HG02571 (cell line): ENCODE measurements at regions not wholly inside any gene's neighbourhood (a gene's known extent, or its start where the extent isn't known, plus 50 kb on each side); places are given as distances from the start of the nearest gene placed in this dataset.
"Not testable (repeated sequence)": the region's sequence is repeated elsewhere in the genome, so short reads cannot be mapped to it uniquely, and the experiment has no call there.

Source experiments
- ATAC-seq: cut with Tn5 transposase; IDR thresholded peaks from one replicate; pipeline ENCODE4 v1.9.1; 2021; ENCODE audit warnings: mild to moderate bottlenecking, moderate library complexity; ENCODE audit not compliant: unreplicated experiment

GRCh38 chr6:99668036-99668705 lies 61.5 kb downstream of the PRDM13 start:
- no peak for ATAC-seq

- ATAC-seq = no peak
Measured at GRCh38 chr6:99689916-99690685, 83.5 kb downstream of the PRDM13 start.

- not testable (repeated sequence) for ATAC-seq
Measured at GRCh38 chr6:99702287-99702686, 95.7 kb downstream of the PRDM13 start.

GRCh38 chr6:99709062-99709461 lies 102.4 kb downstream of the PRDM13 start:
- ATAC-seq = no peak

GRCh38 chr6:99711302-99711701 lies 104.7 kb downstream of the PRDM13 start:
- no peak for ATAC-seq

GRCh38 chr6:99711925-99712324 lies 105.3 kb downstream of the PRDM13 start:
- no peak for ATAC-seq

DNA sequence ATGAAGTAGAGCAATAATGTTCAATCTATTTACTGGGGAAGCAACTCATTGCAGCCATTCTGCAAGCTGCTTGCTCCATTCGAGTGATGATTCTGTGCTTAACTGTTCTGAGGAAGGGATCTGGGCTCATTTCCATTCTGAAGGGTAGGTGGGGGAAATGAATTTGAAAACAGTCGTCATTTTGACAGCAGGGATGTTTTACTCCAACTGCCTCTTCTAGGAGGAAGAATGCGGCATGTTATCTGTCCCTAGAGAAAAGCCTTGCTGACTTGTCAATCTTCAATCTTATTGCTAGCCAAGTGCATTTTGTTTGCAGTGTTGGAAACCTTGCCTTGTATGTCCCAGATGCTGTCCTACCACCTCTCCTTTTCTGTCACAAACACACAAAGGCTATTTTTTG lies 105.9 kb downstream of the PRDM13 start:
- ATAC-seq = no peak

- not testable (repeated sequence) for ATAC-seq
Measured at GRCh38 chr6:99722043-99722442, 115.4 kb downstream of the PRDM13 start.

DNA sequence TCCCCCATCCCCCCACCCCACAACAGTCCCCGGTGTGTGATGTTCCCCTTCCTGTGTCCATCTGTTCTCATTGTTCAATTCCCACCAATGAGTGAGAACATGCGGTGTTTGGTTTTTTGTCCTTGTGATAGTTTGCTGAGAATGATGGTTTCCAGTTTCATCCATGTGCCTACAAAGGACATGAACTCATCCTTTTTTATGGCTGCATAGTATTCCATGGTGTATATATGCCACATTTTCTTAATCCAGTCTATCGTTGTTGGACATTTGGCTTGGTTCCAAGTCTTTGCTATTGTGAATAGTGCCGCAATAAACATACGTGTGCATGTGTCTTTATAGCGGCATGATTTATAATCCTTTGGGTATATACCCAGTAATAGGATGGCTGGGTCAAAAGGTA lies 123.6 kb downstream of the PRDM13 start:
- not testable (repeated sequence) for ATAC-seq

DNA sequence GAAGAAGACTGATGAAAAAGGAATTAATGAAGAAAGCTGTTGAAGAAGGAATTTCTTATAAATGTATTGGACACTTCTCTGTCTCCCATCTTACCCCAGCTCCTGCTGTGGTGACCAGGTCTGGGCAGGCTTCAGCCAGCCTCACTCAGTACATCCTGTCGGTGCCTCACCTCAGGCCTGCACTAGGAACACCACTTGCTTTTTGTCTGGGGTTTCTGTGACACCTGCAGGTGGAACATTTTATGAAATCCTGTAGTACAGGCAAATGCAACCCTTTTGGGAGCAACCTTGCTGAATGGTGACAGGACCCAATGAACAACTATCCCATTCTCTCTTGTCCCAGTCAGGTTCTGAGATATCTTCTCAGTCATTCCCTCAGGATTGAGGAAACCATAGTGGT lies 129.7 kb downstream of the PRDM13 start:
- ATAC-seq = no peak

GRCh38 chr6:99739526-99739925 lies 132.9 kb downstream of the PRDM13 start:
- no peak for ATAC-seq

DNA sequence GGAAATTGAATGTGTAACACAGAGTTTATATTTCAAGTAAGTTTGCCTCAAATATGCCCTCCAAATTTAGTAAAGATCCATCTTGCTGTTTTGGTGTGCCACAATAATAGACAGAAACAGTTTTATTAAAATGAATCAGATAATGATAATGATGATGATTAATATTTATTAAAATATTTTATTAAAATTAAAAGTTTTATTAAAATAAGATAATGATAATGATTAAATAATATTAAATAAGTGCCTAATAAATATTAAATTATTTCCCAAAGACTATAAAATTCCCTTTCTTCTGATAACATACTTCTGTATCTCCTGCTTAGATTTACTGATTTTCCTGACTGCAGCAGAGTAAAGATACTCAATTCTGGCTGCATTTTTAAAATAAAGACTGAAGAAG lies 134.5 kb downstream of the PRDM13 start:
- ATAC-seq = no peak

DNA sequence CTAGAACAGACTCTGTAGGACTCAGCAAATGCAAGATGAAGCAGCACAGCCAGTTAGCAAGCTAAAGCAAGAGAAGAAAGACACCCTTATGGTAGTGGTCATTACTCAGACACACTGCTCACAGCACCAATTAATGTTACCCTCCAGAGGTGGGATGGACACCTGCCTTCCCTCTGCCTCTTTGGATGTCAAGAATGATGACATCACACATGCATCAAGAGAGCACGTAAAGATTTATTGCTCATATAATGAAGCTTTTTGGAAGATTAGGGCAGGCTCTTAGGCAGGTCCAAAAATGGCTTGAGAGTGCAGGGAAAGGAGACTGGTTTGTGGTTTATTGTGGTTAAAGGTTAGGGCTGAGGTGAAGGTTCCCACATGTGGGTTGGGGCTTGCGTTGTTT lies 137.0 kb downstream of the PRDM13 start:
- no peak for ATAC-seq

- ATAC-seq = no peak
Measured at GRCh38 chr6:99745651-99746050, 139.0 kb downstream of the PRDM13 start.

DNA sequence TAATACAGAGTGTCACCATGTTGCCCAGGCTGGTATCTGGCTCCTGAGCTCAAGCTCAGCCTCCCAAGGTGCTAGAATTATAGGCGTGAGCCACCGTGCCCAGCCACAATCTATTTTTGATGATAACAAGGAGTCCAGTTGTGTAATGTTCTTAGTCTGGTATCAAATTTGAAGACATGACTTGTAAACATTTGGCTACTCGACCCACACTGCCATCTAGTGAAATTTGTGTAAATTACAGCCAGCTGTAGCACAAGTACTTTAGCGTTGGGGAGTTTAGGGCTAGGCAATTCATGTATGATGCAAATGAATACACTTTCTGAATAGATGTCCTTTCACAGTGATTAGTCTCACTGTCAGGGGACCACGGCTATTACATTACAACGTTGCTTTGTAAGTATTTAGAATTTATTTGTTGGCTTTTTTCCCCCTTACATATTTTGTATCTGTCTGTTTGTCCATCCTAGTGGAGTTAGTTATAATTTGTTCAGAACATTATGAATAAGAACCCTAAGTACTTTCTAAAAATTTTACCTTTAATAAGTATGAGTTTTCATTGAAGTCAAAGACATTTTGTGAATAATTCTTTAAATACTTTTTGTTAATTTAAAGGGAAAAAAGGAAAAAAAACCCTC lies 139.7 kb downstream of the PRDM13 start:
- peak; percentile 90 for ATAC-seq

DNA sequence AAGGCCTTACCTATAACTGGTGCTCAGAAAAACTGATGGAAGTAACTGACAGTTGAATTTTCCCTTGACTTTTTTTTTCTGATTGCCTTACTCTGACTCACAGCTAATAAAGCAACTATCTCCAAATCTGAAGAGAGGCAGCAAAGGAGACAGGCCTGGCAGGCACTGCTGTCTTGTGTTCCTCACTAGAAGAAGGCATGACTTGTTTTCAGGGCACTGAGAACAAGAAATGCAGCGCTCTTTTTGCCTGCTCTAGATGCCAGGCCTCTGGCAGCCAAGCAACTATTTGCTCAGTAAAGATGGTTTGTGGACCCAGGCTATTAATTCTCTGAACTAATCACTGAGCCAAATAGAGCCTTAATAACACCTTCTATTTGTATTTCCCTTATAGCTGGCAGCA lies 155.1 kb downstream of the PRDM13 start:
- ATAC-seq = no peak

DNA sequence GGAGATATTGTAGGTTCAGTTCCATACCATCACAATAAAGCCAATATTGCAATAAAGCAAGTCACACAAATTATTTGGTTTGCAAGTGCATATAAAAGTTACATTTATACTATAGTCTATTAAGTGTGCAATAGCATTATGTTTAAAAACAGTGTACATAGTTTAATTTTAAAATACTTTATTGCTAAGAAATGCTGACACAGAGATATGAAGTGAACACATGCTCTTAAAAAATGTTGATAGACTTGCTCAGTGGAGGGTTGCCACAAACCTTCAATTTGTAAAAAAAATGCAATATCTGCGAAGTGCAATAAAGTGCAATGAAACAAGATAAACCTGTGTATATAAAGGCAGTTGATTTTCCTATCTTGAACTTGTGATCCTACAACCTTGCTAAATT lies 161.5 kb downstream of the PRDM13 start:
- no peak for ATAC-seq

- no peak for ATAC-seq
Measured at GRCh38 chr6:99779631-99780555, 173.3 kb downstream of the PRDM13 start.

DNA sequence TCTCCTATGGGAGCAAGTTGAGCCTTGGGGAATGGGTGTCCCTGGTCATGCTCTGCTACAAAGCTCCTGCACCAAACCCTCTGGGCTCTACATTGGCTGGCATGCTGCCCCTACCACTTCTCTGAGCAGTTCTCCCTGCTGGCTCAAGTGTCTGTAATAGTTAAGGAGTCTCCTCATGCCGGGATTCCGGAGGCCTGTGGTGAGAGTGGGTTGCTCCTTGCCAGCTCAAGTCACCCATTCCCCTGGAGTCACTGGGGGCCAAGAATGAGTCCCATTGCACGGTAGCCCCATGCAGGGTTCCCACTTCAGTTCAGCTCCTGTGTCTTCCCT lies 173.9 kb downstream of the PRDM13 start:
- no peak for ATAC-seq

DNA sequence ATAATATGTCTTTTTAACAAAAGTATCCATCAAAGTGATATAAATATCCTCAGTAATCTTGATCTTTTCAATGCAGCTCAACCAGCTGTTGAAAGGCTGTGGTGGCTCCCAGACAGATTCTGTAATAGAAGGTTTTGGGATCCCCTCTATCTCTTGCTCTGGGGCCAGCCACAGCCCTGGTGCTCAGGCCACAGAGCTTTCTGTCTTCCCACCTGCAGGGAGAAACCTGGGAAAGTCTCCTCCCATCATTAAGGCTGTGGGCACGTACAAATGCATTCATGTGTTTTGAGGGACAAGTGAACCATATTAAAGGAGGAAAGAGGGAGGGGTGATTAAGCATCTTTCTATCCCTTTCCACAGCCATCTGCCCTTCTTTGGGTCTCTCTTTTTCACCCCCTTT lies 183.1 kb downstream of the PRDM13 start:
- peak; percentile 61 for ATAC-seq

GRCh38 chr6:99790679-99791078 lies 184.0 kb downstream of the PRDM13 start:
- ATAC-seq = no peak
